NCI-H226 (cell line): ENCODE measurements at regions not wholly inside any gene's neighbourhood (a gene's known extent, or its start where the extent isn't known, plus 50 kb on each side); places are given as distances from the start of the nearest gene placed in this dataset.

ENCODE experiments used
- DNase-seq: peaks from one replicate; pipeline ENCODE4 v3.0.0-alpha.2; 2015

DNA sequence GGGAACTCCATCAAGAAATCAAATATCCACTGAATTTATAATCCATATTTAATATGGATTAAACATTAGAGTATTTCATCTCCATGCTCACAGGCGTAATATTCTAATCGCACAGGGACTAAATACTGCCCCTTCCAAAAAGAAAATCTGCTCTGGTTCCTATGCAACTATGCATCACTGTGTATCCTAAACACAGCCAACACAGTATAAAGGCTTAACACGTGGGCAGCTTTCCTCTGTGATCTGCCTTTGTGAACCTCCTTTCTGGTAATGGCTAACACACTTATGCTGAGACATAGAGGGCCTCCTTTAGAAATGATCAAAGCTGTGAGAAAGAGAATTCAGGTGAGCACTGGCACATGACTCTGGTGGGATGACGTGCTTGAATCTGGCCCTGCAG is 110.2 kb downstream of the RAB11FIP2 start:
- DNase-seq: no peak

DNA sequence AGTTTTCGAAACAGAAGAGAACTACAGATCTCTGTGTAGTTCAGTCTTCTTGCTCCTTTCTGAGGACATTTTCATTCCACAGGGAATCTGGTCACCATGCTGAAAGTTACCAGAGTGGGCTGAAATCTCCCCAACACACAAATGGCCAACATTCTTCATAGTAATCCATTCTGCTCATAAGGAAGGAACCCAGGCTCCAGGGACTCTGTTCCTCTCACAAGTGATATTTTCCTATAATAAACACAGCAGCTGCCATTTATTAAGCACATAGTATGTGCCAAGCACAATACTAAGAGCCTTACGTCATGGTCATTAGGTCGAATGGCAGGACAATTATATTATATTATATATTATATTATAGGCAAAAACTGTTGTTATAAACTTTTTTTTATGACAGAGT is 109.8 kb downstream of the RAB11FIP2 start:
- no peak for DNase-seq

DNA sequence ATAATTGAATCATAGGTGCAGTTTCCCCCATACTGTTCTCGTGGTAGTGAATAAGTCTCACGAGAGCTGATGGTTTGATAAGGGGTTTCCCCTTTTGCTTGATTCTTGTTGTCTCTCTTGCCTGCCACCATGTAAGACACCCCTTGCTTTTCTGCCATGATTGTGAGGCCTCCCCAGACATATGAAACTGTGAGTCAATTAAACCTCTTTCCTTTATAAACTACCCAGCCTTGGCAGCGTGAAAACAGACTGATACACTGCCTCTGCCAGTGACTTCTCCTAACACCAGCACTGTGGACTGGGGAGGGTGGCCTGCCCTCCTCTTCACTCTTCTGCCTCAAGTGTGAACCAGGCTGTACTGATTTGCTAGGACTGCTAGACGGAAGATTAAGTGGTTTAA is 108.6 kb downstream of the RAB11FIP2 start:
- DNase-seq: no peak

DNA sequence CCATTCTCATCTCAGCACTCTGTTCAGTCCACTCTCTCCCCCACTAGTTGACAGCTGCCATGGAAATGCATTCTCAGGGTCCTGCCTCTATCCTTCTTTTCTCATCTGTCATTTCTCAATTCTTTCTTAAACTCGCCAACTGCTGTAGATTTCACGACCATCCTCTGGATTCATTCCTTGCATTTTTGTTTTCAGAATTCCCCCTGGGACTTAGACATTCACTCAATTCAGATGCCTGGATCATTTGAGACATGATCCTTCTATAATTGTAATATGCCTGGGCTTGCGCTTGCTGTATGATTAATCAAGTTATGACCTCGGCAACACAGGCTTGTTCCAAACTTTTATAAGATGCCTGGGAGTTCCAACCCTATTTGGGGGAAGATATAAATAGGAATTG is 104.5 kb downstream of the RAB11FIP2 start:
- no peak for DNase-seq

DNA sequence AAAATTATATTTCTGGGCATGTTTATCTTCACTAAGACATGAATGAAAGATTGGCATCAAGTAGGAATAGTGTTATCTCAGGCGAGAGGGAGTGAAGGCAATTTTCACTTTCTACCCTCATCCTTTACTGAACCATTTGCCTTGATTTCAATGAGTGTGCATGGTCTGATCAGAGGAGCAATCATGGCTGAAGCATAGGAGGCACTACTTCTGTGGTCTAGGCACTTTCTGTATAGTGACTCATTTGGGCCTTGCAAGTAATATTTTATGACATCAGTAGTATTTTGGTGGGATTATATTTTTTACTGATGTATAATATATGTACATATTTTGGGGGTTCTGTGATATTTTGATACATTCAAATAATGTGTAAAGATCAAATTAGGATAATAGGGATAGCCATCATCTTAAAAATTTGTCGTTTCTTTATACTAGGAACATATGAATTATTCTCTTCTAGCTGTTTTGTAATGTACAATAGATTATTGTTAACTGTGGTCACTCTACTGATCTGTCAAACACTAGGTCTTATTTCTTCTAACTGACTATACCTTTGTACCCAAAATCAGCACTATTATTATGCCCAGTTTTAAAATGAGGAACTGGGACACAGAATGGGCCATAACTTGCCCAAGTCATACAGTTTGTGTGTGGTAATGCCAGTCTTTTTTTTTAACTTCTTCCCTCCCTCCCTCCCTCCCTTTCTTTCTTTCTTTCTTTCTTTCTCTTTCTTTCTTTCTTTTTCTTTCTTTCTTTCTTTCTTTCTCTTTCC is 101.9 kb downstream of the RAB11FIP2 start:
- no peak for DNase-seq

DNA sequence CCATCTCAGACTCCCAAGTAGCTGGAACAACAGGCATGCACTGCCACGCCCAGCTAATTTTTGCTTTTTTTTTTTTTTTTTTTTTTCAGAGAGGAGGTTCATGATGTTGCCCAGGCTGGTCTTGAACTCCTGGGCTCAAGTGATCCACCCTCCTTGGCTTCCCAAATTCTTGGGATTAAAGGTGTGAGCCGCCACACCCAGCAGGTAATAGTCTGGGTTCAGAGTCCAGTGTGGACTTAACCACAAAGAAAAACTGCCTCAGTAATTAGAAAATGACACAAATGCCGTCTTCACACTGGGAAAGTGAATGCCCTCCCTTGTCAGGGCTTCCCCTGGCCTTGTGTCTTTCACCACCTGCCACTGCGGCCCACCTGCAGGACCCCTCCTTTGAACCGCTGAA is 101.1 kb downstream of the RAB11FIP2 start:
- DNase-seq: no peak

DNA sequence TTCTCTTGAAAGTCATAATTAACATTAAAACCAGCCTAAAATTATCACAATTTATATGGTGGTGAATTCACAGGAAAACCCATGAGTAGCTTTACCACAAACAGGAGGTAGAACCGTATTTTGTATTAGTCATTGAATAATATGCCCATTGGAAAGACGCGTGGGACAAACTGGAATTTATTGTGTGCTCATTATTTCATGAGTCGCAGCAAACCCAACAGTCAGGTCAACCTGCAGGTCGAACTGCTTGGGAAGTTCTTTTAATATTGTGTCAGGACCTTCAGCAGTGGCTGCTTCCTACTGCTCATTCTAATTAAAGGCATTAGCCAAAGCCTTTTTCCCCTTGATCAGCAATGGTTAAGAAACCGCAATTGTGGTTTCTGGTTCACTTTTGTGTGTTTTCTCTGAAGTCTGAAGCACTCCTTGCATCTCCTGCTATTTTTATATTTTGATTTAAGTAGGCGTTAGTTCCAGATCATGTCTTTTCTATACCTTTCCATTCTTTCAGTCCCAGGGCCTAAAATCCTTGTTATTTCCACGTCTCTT is 100.1 kb downstream of the RAB11FIP2 start:
- DNase-seq: no peak

DNA sequence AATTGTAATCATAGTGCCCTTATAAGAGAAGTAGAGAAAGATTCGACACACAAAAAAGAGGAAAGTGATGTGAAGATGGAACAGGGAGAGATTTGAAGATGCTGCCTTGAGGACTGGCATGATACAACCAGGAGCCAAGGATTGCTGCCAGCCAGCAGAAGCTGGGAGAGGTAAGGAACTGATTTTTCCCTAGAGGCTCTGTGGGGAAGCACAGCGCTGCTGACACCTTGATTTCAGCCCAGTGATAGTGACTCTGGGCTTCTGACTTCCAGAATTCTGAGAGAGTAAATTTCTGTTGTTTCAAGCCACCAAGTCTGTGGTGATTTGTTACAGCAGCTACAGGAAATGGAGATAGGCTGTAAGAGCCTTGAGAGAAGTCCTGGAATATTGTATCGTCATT is 98.2 kb downstream of the RAB11FIP2 start:
- DNase-seq: no peak

DNA sequence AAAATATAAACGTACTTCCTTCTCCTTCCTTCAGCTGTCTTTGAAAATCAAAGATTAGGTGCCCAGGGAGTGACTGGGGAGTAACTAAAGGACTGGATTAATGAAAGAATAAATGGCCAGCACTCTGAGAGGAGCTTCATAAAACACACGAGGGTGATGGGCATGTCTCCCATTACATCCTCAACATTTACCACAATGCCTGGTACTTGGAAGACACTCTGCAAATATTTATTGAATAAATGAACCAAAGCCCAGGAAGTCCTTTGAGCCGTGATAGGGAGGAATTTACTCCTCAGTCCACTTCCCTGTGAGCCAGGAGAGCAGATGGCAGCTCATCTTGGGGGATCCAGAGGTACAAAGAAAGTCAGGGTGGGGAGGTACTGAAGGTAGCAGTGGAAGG is 96.3 kb downstream of the RAB11FIP2 start:
- DNase-seq: no peak
